GM18951 (cell line): ENCODE measurements at regions not wholly inside any gene's neighbourhood (a gene's known extent, or its start where the extent isn't known, plus 50 kb on each side); places are given as distances from the start of the nearest gene placed in this dataset.

Experiments
- POLR2A ChIP-seq: IDR thresholded peaks from 4 replicates; pipeline ENCODE4 v1.6.1; 2011; ENCODE audit warnings: mild to moderate bottlenecking; ENCODE audit not compliant: insufficient read length, insufficient read depth; ENCODE audit errors: extremely low read depth
- in situ Hi-C: fragments of 300-500 bp; cut with MboI; formaldehyde crosslinking; loops from one replicate; pipeline ENCODE4 v1.12.0; 2022; ENCODE audit warnings: low sequenced_read_pairs, mixed read lengths, inconsistent platforms; ENCODE audit not compliant: unreplicated experiment

DNA sequence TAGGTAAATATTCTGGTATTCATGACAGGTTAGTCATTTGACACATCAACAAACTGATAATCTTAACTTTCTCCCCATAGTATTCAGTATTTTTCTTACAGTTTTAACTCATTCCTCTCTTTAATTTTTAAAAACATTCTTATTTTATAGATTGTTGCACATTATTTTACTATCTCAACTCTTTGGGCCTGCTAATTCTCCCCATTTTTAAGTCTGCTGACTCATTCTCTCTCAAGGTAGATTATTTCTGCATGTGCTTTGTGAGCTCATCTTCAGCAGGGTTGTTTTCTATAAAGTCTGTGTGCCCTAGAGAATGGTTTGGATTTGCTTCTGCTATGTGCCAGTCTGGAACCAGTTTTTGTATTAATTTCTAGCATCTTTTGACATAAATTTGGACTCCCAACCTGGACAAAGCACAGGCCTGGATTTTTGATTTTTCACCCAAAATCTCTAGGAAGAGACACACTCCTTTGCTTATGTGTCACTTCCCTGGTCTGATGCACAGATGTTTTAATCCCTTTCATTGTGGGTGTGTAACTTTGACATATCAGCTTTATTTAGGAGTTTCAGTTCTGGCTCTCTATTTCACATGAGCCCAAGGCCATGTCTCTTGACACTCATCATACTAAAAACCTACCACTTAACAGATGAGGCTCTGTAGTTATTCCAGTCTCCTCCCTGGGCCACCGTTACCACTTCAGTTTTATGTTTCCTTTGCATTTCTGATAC, 194.3 kb upstream of the PGRMC2 start:
- no peak for TF ChIP-seq POLR2A

GRCh38 chr4:128480945-128481344, 193.3 kb upstream of the PGRMC2 start:
- no peak for TF ChIP-seq POLR2A
- in situ Hi-C loops: no loop called here

More for the DNA sequence above, 194.3 kb upstream of the PGRMC2 start:
- in situ Hi-C loops: no loop called here

DNA sequence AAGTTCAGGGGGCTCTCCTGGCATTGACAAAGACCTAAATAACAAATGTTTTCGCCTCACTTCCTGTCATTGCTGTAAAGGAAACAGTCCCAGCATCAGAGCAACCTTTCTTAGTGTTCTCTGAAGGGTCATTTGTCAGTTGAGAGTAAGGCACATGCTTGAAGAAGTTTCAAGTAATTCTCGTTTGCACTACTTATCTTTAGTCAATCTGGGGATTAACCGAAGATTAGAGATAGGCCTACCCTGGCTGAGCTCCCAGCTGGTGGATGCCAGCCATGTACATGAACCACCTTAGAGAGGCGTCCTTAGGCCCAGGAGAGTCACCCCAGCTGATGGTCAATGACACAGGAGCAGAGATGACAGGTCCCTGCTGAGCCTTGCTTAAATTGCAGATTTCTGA, 189.9 kb upstream of the PGRMC2 start:
- in situ Hi-C loops: no loop called here

DNA sequence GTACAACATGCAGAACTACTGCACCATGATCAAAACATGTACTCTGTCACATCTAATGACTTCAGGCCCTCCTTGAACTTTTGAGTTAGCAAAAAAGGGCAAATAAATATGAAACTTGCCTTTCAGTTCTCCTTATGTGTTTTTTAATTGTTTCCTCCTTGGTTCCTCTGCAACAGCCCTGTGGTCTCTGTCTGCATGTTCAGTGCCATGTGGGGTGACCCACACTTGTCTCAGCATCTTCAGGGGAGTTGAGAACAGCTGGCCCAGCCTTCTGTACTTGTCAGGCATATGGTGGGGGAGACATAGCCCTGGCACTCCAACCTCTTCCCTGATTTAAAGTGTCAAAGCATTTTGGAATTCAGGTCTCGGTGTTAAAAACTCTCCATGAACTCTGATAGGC, 188.0 kb upstream of the PGRMC2 start:
- in situ Hi-C loops: no loop called here
- no peak for TF ChIP-seq POLR2A

More for the DNA sequence above, 189.9 kb upstream of the PGRMC2 start:
- TF ChIP-seq POLR2A: no peak

DNA sequence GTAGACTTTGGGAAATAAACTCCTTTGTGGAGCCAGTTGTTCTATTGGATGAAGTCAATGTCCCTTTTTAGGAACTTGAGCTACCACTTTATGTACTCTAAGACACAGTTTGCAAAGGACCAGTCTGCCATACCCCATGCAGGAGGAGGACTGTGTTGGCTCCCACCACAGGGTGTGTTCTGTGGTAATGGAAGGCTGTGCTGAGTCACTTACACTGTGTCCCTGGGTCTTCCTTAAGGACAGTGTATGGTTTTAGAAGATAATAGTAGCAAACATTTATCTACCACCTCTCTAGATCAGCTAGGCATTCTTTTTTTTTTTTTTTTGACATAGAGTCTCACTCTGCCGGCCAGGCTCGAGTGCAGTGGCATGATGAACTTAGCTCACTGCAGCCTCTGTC, 184.0 kb upstream of the PGRMC2 start:
- TF ChIP-seq POLR2A: no peak
- in situ Hi-C loops: no loop called here

- in situ Hi-C loops: no loop called here
- no peak for TF ChIP-seq POLR2A
Measured at GRCh38 chr4:128470492-128471053, 183.0 kb upstream of the PGRMC2 start.

- no peak for TF ChIP-seq POLR2A
- in situ Hi-C loops: no loop called here
Measured at GRCh38 chr4:128468123-128468989, 180.7 kb upstream of the PGRMC2 start.

DNA sequence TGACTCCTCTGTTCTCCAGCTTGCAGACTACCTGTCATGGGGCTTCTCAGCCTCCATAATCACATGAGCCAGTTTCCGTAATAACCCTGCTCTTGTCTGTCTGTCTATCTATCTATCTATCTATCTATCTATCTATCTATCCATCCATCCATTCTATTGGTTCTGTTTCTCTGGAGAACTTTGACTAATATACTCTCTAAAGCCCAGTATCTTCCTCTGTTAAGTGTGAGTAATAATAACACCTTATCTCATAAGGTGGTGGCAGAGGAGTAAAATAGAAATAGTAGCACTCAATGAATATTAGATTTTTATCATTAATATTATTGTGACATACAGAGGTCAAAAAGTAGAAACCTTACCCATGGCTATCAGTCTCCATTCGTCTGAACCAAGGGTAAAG, 177.9 kb upstream of the PGRMC2 start:
- in situ Hi-C loops: no loop called here

DNA sequence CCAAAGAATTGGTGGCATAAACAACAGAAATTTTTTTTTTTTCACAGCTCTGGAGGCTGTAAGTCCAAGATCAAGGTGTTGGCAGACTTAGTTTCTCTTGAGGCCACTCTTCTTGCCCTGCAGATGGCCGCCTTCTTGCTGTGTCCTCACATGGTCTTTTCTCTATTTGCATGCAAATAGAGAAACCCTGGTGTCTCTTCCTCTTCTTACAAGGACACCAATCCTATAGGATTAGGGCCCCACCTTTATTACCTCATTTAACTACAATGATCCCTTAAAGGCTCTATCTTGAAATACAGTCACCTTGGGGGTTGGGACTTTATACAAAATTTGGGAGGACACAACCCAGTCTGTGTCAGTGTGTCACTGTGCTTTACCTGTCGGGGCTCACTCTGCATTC, 175.4 kb upstream of the PGRMC2 start:
- TF ChIP-seq POLR2A: no peak
- in situ Hi-C loops: no loop called here

More for the DNA sequence above, 177.9 kb upstream of the PGRMC2 start:
- no peak for TF ChIP-seq POLR2A

GRCh38 chr4:128462103-128462783, 174.6 kb upstream of the PGRMC2 start:
- no peak for TF ChIP-seq POLR2A
- in situ Hi-C loops: no loop called here

GRCh38 chr4:128461291-128462102, 173.9 kb upstream of the PGRMC2 start:
- in situ Hi-C loops: no loop called here
- no peak for TF ChIP-seq POLR2A

DNA sequence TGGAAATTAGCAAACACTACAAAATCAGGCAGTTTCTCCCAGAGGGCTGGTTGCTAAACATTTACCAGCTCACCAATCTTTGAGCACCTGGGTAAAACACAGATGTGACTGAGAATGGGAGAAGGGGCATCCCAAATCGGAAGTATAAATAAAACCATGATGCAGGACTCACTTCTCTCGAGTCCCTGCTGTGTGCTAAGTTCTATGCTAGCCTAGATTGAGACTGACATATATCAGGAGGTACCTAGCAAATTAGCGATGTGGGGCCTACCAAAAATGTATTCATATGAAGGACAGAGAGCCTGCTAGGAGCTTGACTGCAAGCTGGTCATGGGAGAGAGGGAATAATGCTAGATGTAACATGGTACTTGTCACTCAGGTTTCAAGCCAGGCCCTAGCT, 171.9 kb upstream of the PGRMC2 start:
- TF ChIP-seq POLR2A: no peak
- in situ Hi-C loops: no loop called here
